AG10803 (cell line): ENCODE measurements at regions not wholly inside any gene's neighbourhood (a gene's known extent, or its start where the extent isn't known, plus 50 kb on each side); places are given as distances from the start of the nearest gene placed in this dataset.

Experiments used
- DNase-seq: peaks from one replicate; pipeline ENCODE4 v3.0.0; 2010; ENCODE audit warnings: low read depth
- H3K4me3 ChIP-seq: 2 replicates; pipeline ENCODE4 v1.5.1; 2011; ENCODE audit warnings: mild to moderate bottlenecking, low read length, control low read depth
- TF ChIP-seq, protein P1 (sequence below): conservative IDR thresholded peaks from 2 replicates; pipeline ENCODE4 v1.5.1; 2011; ENCODE audit warnings: mild to moderate bottlenecking, low read length, control low read depth, inconsistent platforms

DNA sequence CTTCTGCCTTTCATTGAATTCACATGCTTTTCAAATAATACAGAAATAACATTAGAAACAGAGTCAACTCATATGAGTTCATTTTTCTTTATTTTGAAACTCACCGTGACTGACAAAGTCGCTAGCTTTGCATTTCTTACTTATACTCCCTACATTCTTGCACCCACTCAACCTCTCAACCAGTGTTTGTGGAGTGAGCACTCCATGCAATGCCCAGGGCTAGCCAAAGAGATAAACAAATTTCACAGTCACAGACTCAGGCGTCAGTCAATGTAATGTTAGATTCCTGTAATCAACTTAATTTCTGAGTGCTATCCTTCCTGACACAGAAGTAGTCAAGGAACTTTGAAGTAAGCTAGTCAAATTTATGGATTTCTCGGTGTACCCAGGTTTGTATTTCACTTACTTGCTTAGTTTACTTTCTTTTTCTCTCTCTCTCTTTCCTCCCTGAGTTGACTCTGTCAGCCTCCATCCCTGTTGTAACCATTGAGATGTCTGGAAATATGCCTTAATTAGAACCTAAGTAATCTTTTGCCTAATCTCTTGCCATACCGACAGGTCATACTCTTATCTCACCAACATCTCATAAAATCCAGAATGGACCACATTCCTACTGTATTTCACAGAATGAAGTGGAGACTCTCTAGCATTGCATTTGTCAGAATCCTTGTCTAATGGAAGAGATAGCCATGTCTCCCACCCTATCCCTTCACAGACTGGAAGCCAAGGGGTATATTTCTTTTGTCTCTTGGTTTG lies 413.0 kb downstream of the AEBP2 start:
- H3K4me3 ChIP-seq, result no peak overlapping the region

DNA sequence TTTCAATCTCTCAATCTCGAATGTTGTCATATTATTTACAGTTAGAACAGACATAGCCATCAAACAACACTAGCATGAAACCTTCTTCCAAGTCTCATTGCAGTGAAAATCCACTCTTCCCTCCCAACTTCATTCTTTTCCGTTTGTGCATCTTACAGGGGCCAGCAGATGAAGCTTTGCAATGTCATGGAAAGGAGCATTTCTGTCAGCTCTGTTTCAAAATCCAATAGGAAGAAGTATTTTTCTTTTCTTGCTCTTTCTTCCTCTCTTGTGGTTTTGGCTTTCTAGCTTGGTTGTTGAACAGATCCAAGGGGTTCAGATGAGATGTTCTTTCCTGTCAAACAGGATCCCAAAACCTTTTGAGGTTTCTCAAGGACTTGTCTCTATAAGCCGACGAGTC lies 416.6 kb downstream of the AEBP2 start:
- TF ChIP-seq, protein P1, sequence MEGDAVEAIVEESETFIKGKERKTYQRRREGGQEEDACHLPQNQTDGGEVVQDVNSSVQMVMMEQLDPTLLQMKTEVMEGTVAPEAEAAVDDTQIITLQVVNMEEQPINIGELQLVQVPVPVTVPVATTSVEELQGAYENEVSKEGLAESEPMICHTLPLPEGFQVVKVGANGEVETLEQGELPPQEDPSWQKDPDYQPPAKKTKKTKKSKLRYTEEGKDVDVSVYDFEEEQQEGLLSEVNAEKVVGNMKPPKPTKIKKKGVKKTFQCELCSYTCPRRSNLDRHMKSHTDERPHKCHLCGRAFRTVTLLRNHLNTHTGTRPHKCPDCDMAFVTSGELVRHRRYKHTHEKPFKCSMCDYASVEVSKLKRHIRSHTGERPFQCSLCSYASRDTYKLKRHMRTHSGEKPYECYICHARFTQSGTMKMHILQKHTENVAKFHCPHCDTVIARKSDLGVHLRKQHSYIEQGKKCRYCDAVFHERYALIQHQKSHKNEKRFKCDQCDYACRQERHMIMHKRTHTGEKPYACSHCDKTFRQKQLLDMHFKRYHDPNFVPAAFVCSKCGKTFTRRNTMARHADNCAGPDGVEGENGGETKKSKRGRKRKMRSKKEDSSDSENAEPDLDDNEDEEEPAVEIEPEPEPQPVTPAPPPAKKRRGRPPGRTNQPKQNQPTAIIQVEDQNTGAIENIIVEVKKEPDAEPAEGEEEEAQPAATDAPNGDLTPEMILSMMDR, result no peak
- no peak for DNase-seq
- no peak overlapping the region for H3K4me3 ChIP-seq

More for the DNA sequence above, 413.0 kb downstream of the AEBP2 start:
- TF ChIP-seq, protein P1, result no peak
- DNase-seq, result no peak

DNA sequence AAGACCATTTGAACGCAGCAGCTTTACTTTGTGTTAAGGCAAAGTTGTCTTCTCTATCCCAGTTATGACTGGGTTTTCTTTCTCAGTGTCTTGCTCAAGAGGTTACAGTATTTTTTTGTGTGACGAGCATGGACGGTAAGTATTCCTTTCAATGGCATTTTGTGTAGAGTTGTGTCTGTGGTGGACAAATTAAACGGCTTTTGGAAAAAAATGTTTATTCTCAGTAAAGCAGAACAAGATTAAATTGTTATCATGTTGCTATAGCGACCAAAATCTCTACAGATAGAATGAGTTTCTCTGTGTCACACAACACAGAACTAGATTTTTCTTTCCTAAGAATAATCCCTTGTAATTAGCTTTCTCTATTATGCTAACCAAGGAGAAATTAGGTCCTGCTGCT lies 417.1 kb downstream of the AEBP2 start:
- no peak overlapping the region for H3K4me3 ChIP-seq
- TF ChIP-seq, protein P1, result no peak
- DNase-seq, result peak; percentile 26

DNA sequence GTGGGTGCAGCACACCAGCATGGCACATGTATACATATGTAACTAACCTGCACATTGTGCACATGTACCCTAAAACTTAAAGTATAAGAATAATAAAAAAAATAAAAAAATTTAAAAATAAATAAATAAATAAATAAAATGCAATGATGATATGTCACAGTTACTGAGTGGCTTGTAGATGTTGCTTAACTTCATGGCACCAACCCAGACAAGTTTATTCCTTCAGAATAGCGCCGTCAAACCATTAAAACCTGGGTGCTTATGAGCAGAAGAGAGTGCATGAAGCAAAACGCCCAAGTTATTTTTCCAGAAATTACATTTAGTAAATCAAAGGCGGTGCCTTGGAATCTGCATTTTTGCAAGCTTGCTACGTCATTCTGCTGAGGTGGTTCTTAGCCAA lies 417.9 kb downstream of the AEBP2 start:
- TF ChIP-seq, protein P1, result no peak
- no peak overlapping the region for H3K4me3 ChIP-seq
- DNase-seq, result no peak

DNA sequence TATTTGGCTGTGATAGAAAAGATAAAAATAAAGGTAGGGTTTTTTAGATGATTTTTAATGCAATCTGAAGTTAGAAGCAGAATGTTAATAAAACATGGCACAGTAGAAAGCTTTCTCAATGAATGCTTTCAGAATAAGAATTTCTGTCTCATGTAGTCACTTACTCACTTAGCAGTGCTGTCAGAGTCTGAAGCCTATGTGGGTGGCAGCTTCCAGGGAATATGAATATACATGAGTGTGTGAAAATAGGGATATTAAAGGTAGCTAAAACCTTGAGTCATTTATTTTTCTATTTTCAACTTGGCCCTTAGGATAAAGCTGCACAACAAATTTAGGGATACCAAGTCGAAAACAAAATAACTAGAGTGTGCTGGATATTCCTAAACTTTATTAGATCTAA lies 427.9 kb downstream of the AEBP2 start:
- TF ChIP-seq, protein P1, result no peak
- no peak overlapping the region for H3K4me3 ChIP-seq
- no peak for DNase-seq

DNA sequence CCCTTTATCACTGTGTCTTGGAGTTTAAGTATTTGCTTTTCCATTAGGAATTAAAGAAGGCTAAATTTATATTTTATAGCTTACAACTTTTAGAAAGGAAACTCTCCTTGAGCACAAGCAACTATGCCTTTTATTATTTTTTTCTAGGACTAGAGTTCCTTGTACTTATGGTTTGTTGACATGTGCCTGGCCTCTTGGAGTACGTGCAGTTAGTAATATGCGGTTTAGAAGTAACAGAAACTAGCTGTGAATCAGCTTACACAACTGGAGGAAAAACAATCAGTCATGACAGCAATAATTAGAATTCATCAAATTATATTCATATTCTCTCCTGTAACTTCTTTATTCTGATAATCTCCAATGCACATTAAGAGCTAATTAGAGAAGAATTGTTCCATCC lies 428.7 kb downstream of the AEBP2 start:
- H3K4me3 ChIP-seq, result no peak overlapping the region
- TF ChIP-seq, protein P1, result no peak
- no peak for DNase-seq

DNA sequence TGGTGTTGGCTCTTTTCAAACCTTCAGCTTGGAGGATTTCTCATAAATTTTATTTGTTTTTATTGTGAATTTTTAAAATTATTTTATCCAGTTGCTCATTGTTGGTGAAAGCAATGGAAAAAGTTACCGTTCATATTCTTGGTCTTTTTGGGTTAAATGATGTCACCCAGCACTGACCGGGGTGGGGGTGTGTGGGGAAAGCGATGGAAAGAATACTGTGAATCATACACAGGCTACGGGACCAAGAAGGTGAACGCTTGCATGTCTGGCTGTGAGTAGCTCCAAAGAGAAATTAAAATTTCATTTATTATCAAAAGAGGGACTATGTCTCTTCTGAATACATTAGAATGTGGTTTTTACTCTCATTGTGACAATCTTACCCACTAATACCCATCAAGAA lies 430.1 kb downstream of the AEBP2 start:
- no peak for DNase-seq
- TF ChIP-seq, protein P1, result no peak
- H3K4me3 ChIP-seq, result no peak overlapping the region
